ENCODE measurements at regions not wholly inside any gene's neighbourhood (a gene's known extent, or its start where the extent isn't known, plus 50 kb on each side); places are given as distances from the start of the nearest gene placed in this dataset.
"Not testable (repeated sequence)": the region's sequence is repeated elsewhere in the genome, so short reads cannot be mapped to it uniquely, and the experiment has no call there.

- no peak for DNase-seq
Measured at GRCh38 chr1:91148641-91149069, 126.8 kb upstream of the ZNF644 start.

- DNase-seq: no peak
Measured at GRCh38 chr1:91141858-91142257, 120.0 kb upstream of the ZNF644 start.

GRCh38 chr1:91138959-91139358, 117.1 kb upstream of the ZNF644 start:
- no peak for DNase-seq

DNA sequence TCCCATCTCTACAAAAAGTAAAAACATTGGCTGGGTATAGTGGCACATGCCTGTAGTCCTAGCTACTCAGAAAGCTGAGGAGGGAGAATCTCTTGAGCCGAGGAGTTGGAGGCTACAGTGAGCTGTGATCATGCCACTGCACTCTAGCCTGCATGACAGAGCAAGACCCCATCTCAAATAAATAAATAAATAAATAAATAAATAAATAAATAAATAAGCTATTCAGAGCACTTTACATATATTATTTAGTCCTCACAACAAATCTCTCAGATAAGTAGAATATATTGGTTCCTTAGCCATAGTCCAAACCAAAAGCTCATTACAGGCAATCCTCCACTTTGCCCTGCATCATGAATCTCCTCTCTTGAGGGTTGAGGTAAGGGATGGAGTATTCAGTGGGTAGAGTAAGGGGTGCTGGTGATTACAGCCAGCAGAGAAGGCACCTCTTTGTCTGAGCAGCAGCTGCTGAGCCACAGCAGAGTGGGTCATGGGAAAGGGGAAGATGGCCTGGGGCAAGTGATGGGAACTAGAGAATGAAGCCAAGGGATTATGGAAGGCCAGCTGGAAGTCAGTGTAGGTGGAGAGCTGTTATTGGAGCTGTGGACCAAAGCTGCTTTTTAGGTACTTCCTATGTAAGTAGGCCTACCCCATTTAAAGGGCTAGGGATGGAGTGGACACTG, 115.5 kb upstream of the ZNF644 start:
- DNase-seq: no peak

- no peak for DNase-seq
Measured at GRCh38 chr1:91135799-91136198, 114.0 kb upstream of the ZNF644 start.

DNA sequence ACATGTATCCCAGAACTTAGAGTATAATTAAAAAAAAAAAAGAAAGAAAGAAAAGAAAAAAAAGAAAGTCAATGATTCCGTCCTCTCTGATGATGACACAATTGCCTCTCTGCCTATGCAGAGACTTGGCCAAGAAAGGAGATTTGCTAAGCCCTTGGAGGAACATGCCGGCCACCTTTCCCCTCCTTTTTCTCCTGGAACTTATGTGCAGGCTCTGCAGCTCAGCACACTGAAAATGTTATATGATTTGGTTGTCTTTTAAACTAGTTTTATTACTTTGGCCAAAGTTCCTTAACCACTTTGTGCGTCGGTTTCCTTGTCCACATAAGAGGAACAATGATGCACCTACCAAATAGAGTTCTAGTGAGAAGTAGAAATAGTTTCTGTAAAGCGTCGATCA, 111.4 kb upstream of the ZNF644 start:
- no peak for DNase-seq

DNA sequence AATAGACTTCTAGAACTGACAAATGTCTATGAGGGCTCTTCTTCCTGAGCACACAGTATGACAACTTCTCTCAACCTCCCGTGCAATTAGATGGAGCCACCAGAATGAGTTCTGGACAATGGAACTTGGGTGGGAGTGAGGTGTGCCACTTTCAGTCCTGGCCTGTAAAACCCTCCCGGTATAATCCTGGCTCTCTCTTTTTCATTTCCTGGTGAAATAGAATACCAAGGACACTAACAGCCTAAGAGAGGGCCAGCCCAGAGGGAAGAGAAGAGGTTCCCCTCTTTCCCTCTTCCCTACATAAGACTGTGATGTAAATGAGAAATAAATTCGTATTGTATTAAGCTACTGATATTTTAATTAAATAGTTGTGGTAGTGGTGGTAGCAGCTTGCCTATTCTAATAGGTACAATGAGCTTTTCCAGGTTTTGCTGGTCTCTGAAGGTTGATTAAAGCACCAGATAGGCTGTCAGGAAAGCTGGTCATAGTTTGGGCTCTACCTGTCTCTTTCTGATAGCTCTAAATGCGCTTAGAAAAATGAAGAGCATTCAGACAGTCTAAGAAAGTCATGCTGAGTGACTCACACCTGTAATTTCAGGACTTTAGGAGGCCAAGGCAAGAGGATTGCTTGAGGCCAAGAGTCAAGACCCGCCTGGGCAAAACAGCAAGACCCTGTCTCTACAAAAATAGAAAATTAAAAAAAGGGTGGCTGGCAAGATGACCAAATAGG, 108.6 kb upstream of the ZNF644 start:
- no peak for DNase-seq

GRCh38 chr1:91129458-91129857, 107.6 kb upstream of the ZNF644 start:
- no peak for DNase-seq

DNA sequence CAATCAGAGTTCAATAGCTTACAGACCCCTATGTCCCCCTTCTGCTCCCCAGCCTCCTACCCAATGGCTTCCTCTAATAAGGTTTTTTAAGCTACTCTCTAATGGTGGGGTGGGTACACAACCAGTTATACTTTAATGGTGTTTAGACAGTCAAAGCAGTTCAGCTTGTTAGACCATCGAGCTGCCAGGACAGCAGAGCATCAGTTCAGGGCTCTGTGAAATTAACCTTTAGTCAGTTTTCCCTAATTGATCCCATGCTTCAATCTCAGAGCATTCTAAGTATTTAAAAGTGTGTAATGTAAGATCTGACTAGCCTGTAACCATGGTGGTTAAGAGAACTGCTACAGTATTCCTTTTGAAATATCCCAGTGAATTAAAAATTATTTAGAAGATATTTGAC, 107.2 kb upstream of the ZNF644 start:
- DNase-seq: no peak

GRCh38 chr1:91124989-91125417, 103.2 kb upstream of the ZNF644 start:
- DNase-seq: no peak

DNA sequence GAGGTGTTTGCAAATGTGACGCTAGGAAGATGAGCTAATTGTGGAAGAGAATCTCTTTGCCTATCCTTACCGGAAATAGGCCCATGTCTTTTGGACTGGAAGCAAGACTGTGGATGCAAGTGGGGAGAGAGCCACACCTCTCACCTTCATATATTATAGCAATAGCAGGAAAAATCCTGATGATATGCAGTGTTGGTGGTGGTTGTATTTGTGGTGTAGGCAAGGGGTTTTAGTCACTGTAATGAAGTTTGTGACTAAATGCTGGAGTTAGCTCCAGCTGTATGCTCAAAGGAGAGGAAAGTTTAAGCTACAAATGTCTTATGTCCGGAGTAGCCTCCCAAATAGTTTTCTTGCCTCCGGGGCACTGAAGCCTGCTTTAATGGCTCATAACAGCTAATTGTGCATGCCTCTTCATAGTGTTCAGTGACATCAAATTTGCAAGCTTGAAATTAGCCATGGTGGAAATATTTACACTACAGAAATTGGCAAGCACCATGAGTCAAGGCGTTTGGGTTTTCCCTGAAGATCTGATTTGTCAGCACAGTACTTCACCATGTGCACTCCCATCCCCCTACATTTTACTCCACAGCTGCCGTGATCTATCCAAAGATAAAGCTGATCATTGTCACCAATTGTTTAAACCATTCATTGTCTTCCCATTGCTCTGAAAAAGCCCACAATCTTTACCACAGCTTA, 102.6 kb upstream of the ZNF644 start:
- DNase-seq: no peak

GRCh38 chr1:91123773-91124172, 101.9 kb upstream of the ZNF644 start:
- DNase-seq: no peak

GRCh38 chr1:91123319-91123718, 101.5 kb upstream of the ZNF644 start:
- no peak for DNase-seq

DNA sequence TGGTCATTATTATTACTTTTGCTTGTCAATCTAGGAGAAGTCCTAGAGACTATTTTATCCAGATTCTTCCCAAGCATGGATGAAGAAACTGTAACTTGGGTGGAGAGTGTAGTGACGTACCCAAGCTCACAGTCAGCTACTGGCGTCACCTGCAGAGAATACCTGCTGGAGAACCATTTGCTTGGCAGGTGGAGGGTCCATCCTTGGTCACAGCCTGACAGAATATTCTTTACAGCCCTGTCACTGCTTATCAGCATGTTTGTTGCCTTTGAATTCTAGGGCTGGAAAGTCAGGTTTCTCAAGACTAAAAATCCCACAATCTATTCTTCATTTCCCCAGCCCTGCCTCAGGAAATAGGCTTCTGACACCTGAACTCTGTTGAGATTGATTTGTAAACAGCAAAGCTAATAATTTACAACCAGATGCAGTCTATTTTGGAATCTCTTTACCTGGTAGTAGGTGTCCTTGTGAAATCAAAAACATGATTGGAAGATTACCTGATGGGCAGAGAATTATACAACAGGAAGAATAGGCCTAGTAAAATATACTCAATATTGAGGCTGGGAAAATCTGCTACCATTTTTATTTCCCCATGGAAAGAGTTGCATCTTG, 100.4 kb upstream of the ZNF644 start:
- no peak for DNase-seq

- DNase-seq: no peak
Measured at GRCh38 chr1:91121366-91121765, 99.5 kb upstream of the ZNF644 start.

GRCh38 chr1:91120936-91121335, 99.1 kb upstream of the ZNF644 start:
- no peak for DNase-seq

DNA sequence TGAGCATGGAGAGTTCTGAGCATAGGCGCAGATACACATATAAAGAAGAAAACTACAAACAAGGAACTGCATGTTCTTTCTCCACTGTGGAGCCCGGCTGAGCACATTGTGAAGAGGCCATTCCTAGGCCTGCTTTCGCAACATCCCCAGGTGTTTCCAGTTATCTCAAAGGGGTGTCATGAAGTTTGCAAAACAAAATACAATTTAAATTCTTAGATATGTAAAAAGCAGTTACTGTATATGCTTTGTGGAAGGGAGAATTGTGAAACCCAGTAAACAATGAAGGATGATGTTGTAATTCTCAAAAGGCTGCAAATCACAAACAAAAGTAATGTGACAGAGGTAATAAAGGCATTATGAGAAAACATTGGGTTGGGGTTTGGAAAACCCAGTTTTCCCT, 98.6 kb upstream of the ZNF644 start:
- DNase-seq: no peak

DNA sequence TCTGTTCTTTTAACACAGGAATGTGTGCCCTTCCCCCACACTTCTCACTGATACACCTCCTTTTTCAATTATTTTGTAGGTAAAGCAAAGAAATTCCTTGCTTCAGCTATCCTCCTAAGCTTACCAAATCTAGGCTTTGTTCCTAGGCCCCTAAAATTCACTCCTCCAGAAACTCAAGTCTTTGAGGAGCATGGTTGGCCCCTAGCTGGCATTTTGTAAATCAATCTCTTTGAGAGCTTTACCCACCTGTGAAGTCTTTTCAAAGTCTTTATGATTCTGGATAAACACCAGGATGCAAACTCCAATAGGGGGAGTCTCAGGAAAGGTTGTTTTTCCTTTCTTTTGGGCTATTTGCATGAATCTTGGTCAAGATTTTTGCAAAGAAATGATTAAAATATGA, 82.9 kb upstream of the ZNF644 start:
- DNase-seq: no peak

GRCh38 chr1:91101328-91101727, 79.5 kb upstream of the ZNF644 start:
- DNase-seq: no peak

- no peak for DNase-seq
Measured at GRCh38 chr1:91099746-91100621, 78.1 kb upstream of the ZNF644 start.

DNA sequence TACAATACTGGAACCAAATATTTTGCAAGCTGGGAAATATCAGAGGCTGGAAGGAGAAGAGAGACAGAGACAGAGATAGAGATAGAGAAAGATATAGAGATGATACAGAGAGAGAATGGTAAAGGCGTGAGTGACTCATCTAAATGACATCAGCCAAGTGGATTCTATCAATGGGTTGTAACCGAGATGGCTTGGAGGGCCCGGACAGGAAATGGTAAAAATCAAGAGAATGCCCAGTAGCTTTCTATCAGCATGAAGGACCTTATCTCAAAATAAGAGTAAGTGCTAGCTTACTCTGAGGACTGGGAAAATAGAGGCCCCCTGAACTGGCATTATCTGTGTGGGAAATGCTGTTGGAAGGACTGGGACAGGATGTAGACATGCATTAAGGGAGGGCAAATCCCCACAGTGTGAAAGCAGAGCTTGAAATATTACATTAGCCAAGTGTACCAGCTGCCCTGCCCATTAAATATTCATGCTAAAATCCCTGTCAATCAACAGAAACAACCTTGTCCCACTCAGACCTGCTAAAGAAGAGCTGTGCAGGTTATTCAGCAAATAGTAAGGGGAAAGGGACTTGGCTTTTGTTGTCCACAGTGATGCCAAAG, 76.6 kb upstream of the ZNF644 start:
- DNase-seq: no peak

DNA sequence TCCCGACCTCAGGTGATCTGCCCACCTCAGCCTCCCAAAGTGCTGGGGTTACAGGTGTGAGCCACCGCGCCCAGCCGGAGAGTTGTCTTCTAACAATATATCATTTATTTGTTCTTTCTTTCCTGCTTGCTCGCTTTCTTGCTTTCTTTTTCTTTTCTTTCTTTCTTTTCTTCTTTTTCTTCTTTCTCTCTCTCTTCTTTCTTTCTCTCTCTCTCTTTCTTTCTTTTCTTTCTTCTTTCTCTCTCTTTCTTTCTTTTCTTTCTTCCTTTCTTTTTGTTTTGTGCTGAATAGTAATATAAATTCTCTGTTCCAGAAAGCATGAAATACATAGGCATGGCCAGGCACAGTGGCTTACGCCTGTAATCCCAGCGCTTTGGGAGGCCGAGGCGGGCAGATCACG, 73.5 kb upstream of the ZNF644 start:
- not testable (repeated sequence) for DNase-seq
